Fibroblast of skin of abdomen (primary cell): ENCODE measurements at regions not wholly inside any gene's neighbourhood (a gene's known extent, or its start where the extent isn't known, plus 50 kb on each side); places are given as distances from the start of the nearest gene placed in this dataset.
"Not testable (repeated sequence)": the region's sequence is repeated elsewhere in the genome, so short reads cannot be mapped to it uniquely, and the experiment has no call there.

Experiments used
- DNase-seq: peaks from one replicate; pipeline ENCODE4 v3.0.0-alpha.2; 2013

DNA sequence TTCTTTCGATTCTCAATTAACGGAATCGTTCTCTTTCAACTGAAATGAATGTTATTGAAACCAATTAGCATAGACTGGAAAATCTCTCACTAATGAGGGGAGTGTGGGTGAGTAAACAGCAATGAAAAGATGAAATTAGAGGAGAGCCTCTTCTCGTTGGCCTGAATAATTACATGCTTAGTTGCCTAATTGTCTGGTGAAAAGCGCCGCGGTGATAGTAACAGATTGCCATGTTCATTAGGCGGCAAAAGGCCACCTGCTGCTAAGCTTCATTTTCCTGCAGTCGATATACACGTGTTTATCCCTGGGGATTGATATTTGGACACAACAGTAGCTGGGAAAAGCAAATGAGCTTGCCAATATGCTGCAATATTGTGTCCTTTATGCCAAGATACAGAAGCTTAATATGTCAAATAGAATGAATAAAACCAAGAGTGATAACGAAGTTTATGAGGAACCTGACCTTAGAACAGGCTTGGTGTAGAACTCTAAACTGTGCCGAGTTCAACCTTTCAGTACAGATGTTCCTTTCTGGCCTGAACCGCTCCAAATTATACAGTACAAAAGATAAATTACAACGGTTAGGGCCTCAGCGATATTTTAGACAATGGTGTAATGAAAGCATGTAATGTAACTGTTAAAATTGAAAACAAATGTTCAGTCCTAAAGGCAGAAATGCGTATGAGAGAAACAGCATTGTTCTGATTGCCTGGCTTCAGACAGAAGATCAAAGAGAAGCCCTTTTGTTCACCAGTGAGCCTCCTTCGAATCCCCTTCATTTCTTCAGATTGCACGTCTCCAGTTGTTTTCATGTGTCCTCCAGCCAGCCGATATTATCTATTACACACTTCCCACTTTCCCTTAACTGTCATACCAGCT, 185.2 kb downstream of the SHOX2 start:
- DNase-seq, result no peak

DNA sequence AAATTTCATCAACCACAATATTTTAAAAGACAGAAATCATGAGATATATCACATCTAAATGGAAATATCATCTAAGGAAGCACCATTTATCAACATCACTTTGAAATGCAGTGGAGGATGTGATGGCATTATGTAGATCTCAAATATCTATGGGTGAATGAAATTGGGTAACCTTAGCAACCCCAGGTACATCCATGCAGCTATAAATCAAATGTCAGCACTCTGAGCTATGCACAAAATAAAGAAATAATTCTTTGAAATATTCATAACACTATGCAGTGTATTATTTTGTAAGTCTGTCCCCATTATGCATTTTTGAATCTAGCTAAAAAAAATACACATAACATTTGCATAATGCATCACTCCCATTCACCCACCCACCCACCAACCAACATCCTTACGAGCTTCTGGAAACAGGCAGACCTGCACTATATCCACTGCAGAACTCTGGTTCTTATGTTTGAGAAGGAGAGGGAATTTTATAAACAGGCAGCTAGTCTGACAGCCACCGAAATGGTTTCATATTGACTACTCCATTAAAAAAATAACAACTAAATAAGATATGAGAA, 186.8 kb downstream of the SHOX2 start:
- no peak for DNase-seq

- DNase-seq, result no peak
Measured at GRCh38 chr3:157918402-157918801, 187.8 kb downstream of the SHOX2 start.

DNA sequence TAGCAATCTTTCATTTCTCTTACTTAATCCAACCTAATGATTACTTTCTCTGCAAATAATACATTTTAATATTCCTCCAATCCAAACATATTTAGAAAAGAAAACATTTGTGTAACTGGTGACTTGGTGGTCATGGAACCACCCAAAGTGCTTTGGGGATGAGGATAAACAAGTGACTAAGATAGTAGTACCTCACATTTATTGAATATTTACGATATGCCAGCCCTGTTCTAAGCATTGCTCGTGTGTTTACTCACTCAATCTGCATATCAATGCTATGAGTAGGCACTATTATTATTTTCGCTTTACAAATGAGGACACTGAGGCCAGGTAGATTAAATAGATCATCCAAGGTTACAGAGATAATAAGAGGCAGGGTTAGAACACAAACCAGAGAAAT, 189.5 kb downstream of the SHOX2 start:
- no peak for DNase-seq

- no peak for DNase-seq
Measured at GRCh38 chr3:157914882-157915281, 191.3 kb downstream of the SHOX2 start.

- peak; percentile 31 for DNase-seq
Measured at GRCh38 chr3:157913741-157914150, 192.5 kb downstream of the SHOX2 start.

DNA sequence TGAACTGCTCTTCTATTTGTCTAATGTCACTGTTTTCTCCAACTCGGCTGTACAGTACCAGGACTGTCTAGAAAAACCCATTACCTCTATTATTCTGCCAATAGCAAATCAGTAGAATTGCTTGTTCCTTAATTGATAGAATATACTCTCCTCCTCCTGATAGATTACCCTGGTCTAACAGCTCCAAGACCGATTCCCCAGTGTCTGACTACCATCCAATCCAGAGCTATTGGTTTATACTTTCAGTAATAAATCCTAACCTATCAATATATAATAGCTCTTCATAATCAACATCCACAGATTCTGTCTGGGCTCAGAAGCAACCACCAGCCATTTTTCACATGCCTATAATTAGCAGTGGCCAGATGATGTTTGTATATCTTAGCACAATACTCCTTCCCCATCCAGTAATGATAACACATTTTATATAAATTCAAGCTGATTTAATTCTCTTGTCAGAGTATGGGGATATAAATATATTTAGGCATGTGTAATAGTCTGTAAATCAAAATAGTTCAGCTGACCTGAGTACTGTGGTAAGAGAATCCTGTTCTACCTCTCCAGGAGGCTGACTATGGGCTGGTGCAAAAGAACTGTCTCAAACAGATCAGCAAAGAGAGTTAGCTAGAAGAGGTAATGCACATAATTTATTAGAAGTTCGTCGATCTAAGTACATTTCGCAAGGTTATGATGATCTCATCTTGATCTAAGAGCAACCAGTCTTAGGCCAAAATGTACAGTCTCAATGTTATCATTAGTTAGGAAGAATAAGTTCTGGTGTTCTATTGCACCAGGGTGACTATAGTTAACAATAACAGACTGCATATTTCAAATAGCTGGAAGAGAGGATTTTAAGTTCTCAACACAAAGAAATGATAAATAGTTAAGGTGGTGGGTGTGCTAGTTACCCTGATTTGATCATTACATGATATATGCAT, 193.4 kb downstream of the SHOX2 start:
- DNase-seq, result peak; percentile 48

- DNase-seq, result peak; percentile 56
Measured at GRCh38 chr3:157906627-157907026, 199.6 kb downstream of the SHOX2 start.

- no peak for DNase-seq
Measured at GRCh38 chr3:157905885-157906284, 200.3 kb downstream of the SHOX2 start.

GRCh38 chr3:157902680-157903079, 203.5 kb downstream of the SHOX2 start:
- not testable (repeated sequence) for DNase-seq

DNA sequence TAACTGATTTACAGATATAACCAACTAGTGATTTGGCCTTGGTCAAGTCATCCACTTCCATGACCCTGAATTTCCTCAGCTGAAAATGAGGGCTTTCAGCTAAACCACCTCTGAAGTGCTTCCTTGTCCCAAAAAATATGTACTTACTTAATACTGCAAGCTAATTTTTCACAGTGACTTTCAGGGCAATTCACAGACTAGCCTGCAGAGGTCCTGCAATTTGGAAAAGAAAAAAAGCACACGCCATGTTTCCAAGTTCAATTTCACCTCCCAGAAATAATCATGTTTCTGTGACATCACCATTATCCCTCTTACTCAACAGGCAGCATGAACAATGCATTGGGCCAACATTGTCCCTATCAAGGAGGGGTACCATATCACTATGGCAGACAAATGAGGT, 218.2 kb downstream of the SHOX2 start:
- DNase-seq, result no peak

GRCh38 chr3:157876556-157876955, 229.7 kb downstream of the SHOX2 start:
- no peak for DNase-seq

- DNase-seq, result no peak
Measured at GRCh38 chr3:157872902-157873301, 233.3 kb downstream of the SHOX2 start.

GRCh38 chr3:157871838-157872460, 234.3 kb downstream of the SHOX2 start:
- no peak for DNase-seq

- no peak for DNase-seq
Measured at GRCh38 chr3:157871248-157871647, 235.0 kb downstream of the SHOX2 start.

GRCh38 chr3:157868946-157869345, 237.3 kb downstream of the SHOX2 start:
- DNase-seq, result no peak

GRCh38 chr3:157868196-157868595, 238.0 kb downstream of the SHOX2 start:
- DNase-seq, result peak; percentile 80

GRCh38 chr3:157865352-157866000, 240.7 kb downstream of the SHOX2 start:
- DNase-seq, result no peak

DNA sequence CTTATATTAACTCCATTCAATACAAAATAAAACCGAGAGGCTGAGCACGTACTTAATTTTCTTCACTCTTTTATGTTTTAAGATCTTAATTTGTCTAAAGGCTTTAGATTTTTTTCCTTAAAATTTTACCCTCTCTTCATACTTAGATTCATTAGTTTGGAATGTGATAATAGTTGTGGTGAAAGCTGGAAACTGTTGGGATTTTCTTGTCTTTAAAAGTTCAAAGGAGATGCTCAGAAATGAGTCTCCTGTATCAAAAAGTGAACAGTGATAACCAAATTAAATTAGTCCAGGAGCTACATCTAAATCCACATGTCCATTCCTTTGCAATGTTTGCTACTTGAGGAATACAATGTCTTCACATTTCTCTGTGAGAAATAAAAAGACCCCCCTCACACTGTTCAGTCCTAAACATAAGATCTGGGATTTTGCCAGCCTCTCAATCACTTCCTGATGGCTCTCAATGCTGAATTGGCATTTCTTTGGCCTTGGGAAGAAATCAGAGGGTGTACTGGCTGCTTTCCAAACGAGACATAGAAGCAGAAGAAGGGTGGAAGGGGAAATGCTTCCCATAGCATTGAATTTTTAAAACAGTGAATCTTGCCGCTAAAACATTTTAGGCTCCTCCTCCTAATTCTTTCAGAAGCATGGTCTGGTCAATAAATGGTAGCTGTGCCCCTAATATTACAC, 245.0 kb downstream of the SHOX2 start:
- peak; percentile 53 for DNase-seq

DNA sequence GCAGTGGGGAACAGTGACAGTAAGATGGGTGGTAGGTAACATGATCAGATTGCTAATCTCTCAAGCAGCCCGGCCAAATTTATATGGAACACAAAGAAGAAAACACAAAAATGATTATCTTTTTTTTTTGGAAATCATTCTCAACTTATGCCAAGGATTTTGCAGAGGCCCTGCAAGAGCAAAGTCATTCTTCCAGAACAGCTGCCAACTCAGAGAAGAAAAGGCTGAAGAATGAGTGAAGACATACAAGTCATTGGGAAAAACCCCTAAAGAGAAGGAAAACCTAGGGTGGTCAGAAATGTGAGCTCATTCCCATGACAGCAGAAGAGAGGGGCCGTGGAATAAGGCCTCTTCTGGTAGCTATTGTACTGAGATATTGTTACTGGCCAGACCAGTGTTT, 246.7 kb downstream of the SHOX2 start:
- DNase-seq, result no peak

DNA sequence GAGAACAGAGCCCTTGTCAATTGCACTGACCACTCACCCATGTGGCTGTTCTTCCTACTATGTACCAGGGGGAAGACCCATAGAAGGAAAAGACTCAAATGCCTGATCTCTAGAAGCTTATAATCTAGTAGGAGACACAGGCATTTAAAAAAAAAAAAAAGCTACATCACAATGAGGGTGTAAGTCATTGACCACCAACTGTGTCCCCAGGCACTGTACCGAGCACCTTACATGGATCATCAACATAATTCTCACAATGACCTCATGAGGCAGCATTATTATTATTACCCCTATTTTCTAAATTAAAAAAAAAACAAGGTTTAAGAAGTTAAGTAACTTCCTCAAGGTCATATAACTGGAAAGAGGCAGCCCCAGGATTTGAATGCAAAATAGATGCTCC, 247.4 kb downstream of the SHOX2 start:
- DNase-seq, result no peak
